Upper lobe of left lung (tissue), 6 donors: ENCODE measurements at regions not wholly inside any gene's neighbourhood (a gene's known extent, or its start where the extent isn't known, plus 50 kb on each side); places are given as distances from the start of the nearest gene placed in this dataset.
"Not testable (repeated sequence)": the region's sequence is repeated elsewhere in the genome, so short reads cannot be mapped to it uniquely, and the experiment has no call there.

Source experiments
- ATAC-seq, 2 donors: fragments of 200-7000 bp; cut with Tn5 transposase; one replicate each; pipeline ENCODE4 v1.9.1; 2022; ENCODE audit warnings: mild to moderate bottlenecking in 2 of 2, moderate library complexity in 2 of 2; ENCODE audit not compliant: low FRiP score in 2 of 2
- DNase-seq, 2 donors: peaks; one replicate each; pipeline ENCODE4 v3.0.0-alpha.2; 2019 to 2020
- H3K27ac ChIP-seq, 4 donors: fragments of 200-600 bp; sonication (generic); one replicate each; pipeline ENCODE4 v1.5.1; 2016 to 2019
- H3K27me3 ChIP-seq, 4 donors: fragments of 200-600 bp; sonication (generic); one replicate each; pipeline ENCODE4 v1.5.1; 2017 to 2019
- H3K36me3 ChIP-seq, 4 donors: fragments of 200-600 bp; sonication (generic); one replicate each; pipeline ENCODE4 v1.5.1; 2016 to 2019
- H3K4me1 ChIP-seq, 4 donors: fragments of 200-600 bp; sonication (generic); one replicate each; pipeline ENCODE4 v1.5.1; 2018 to 2019
- H3K4me3 ChIP-seq, 4 donors: fragments of 200-600 bp; sonication (generic); one replicate each; pipeline ENCODE4 v1.5.1; 2017 to 2019; ENCODE audit warnings: mild to moderate bottlenecking in 2 of 4, moderate library complexity in 1 of 4
- H3K9me3 ChIP-seq, 4 donors: fragments of 200-600 bp; sonication (generic); one replicate each; pipeline ENCODE4 v1.5.1; 2018 to 2019
- EP300 ChIP-seq, 4 donors: sonication (generic); formaldehyde crosslinking; IDR thresholded peaks; one replicate each; pipeline ENCODE4 v1.5.1; 2017; ENCODE audit warnings: antibody characterized with exemption in 4 of 4, control low read depth in 2 of 4
- POLR2A ChIP-seq, 4 donors: fragments of 450-650 bp; IDR thresholded peaks; one replicate each; pipeline ENCODE4 v1.5.1; 2016 to 2017; ENCODE audit warnings: antibody characterized with exemption in 4 of 4, mild to moderate bottlenecking in 2 of 4
- POLR2AphosphoS5 ChIP-seq, 2 donors: sonication (generic); formaldehyde crosslinking; IDR thresholded peaks; one replicate each; pipeline ENCODE4 v1.5.1; 2017; ENCODE audit warnings: antibody characterized with exemption in 2 of 2
- WGBS, 2 donors: methylation state at CpG; one replicate each; pipeline ENCODE4 v1.1.5; 2017 to 2018; 5-methylcytosine and 5-hydroxymethylcytosine counted together
- TF ChIP-seq, protein P1 (sequence below), 6 experiments: fragments of 450-650 bp in 4 of 6; fragments of 200-600 bp in 2 of 6; sonication (generic) in 2 of 6; IDR thresholded peaks; one replicate each; pipeline ENCODE4 v1.5.1; 2016 to 2019; ENCODE audit warnings: antibody characterized with exemption in 6 of 6
- donor health status: DM: no; HTN: no; CAD: no; lungs with moderate emphysema.
- donor health status: DM: no; HTN: yes; CAD: no; lungs with severe emphysema.

DNA sequence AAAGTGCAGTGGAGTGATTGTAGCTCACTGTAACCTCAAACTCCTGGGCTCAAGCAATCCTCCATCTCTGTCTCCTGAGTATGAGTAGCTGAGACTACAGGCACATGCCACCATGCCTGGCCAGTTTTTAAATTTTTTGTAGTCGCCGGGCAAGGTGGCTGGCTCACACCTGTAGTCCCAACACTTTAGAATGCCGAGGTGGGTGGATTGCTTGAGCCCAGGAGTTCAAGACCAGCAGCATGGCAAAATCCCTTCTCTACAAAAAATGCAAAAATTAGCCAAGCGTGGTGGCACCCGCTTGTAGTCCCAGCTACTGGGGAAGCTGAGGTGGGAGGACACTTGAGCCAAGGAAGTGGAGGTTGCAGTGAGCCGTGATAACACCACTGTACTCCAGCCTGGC is 219.5 kb downstream of the KLHL28 start:
- TF ChIP-seq POLR2A (IDR thresholded peaks at IDR 0.05) (no peak), POLR2AphosphoS5 (IDR thresholded peaks at IDR 0.05) (no peak), EP300 (IDR thresholded peaks at IDR 0.05) (no peak)
- TF ChIP-seq, protein P1, sequence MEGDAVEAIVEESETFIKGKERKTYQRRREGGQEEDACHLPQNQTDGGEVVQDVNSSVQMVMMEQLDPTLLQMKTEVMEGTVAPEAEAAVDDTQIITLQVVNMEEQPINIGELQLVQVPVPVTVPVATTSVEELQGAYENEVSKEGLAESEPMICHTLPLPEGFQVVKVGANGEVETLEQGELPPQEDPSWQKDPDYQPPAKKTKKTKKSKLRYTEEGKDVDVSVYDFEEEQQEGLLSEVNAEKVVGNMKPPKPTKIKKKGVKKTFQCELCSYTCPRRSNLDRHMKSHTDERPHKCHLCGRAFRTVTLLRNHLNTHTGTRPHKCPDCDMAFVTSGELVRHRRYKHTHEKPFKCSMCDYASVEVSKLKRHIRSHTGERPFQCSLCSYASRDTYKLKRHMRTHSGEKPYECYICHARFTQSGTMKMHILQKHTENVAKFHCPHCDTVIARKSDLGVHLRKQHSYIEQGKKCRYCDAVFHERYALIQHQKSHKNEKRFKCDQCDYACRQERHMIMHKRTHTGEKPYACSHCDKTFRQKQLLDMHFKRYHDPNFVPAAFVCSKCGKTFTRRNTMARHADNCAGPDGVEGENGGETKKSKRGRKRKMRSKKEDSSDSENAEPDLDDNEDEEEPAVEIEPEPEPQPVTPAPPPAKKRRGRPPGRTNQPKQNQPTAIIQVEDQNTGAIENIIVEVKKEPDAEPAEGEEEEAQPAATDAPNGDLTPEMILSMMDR (IDR thresholded peaks at IDR 0.05), result no peak
- Histone ChIP-seq H3K4me1 (no peaks in the 10 kb centered on the region), H3K9me3 (no peaks in the 10 kb centered on the region), H3K36me3 (no peaks in the 10 kb centered on the region), H3K27ac (no peak overlapping the region), H3K4me3 (no peak overlapping the region), H3K27me3 (no peaks in the 10 kb centered on the region)
- WGBS, 2 donors, result 88 to 91% methylated on average over 6 of the region's 6 CpGs
- no peak for DNase-seq
- ATAC-seq, result no peak

DNA sequence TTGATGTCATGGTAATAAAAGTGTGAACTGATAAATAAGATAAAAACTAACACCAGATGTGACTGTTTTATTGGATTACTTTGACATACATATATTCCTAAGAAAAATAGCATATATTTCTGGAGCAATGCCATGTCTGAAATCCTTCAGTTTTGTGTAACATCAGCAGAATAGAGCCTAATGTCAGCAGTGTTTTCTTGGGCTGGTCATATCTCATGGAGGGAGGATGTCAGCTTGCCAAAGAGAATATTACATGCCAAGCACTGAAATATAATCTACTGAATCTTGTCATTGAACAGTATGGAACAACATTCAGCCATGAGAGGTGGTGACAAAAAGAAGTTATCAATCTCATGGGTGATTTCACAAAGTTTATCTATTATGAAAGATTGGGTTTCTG is 220.3 kb downstream of the KLHL28 start:
- no peaks in the 10 kb centered on the region for H3K9me3 ChIP-seq
- ATAC-seq, result no peak
- no peak for DNase-seq
- H3K4me3 ChIP-seq, result no peak overlapping the region
- H3K36me3 ChIP-seq, result no peaks in the 10 kb centered on the region
- no peak overlapping the region for H3K27ac ChIP-seq
- no peaks in the 10 kb centered on the region for H3K4me1 ChIP-seq
- H3K27me3 ChIP-seq, result no peaks in the 10 kb centered on the region
- no peak for TF ChIP-seq EP300 (IDR thresholded peaks at IDR 0.05)
- no peak for TF ChIP-seq POLR2AphosphoS5 (IDR thresholded peaks at IDR 0.05)
- no peak for TF ChIP-seq POLR2A (IDR thresholded peaks at IDR 0.05)
- TF ChIP-seq, protein P1 (IDR thresholded peaks at IDR 0.05), result no peak

DNA sequence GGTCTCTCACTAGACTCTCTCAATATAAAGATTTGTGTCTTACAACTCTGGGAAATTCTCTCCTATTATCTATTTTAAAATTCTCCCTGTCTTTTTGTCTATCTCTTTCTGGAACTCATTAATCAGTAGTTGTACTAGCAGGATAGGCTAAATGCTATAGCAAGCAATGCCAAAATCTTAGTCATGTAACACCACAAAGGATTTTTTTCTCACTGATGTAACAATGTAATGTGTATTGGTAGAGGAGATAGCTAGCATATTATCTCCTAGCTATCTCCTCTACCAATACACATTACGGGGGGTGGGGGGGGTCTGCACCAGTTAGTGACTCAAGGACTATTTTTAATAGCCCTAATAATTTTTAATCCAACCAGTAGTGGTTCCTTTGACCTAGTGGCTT is 225.4 kb downstream of the KLHL28 start:
- Histone ChIP-seq H3K9me3 (no peaks in the 10 kb centered on the region), H3K27me3 (no peaks in the 10 kb centered on the region), H3K36me3 (no peaks in the 10 kb centered on the region), H3K27ac (no peak overlapping the region), H3K4me1 (no peaks in the 10 kb centered on the region), H3K4me3 (no peak overlapping the region)
- WGBS, 2 donors, result 90 to 94% methylated on average over 1 of the region's 1 CpG
- no peak for ATAC-seq
- TF ChIP-seq, protein P1 (IDR thresholded peaks at IDR 0.05), result no peak
- TF ChIP-seq POLR2AphosphoS5 (IDR thresholded peaks at IDR 0.05), result no peak
- TF ChIP-seq POLR2A (IDR thresholded peaks at IDR 0.05), result no peak
- no peak for TF ChIP-seq EP300 (IDR thresholded peaks at IDR 0.05)
- no peak for DNase-seq

DNA sequence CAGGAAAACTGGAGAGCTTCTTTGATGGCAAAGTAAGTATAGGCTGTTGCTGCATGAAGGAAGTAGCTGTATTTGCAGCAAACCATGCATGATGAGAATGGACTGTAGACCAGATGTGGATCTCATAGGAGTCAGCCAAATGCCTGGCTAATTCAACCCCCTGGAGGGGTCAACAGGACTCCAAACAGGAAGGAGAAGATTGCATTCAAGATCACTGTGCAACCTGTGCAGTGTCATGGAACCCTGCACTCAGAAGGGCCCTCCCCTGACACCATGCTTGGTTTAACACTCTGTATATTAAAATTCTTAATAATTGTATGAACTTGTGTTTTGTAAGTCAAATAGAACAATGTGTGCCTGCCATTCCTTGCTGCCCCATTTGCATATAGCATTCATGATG is 225.1 kb upstream of the FSCB start:
- Histone ChIP-seq H3K4me1 (no peaks in the 10 kb centered on the region), H3K27me3 (no peaks in the 10 kb centered on the region), H3K36me3 (no peaks in the 10 kb centered on the region), H3K27ac (no peak overlapping the region), H3K4me3 (no peak overlapping the region), H3K9me3 (no peaks in the 10 kb centered on the region)
- DNase-seq (no peak), ATAC-seq (no peak)
- no peak for TF ChIP-seq POLR2AphosphoS5 (IDR thresholded peaks at IDR 0.05)
- TF ChIP-seq POLR2A (IDR thresholded peaks at IDR 0.05), result no peak
- TF ChIP-seq EP300 (IDR thresholded peaks at IDR 0.05), result no peak
- TF ChIP-seq, protein P1 (IDR thresholded peaks at IDR 0.05), result no peak

- Histone ChIP-seq H3K9me3 (no peaks in the 10 kb centered on the region), H3K27me3 (no peaks in the 10 kb centered on the region), H3K4me1 (no peaks in the 10 kb centered on the region), H3K27ac (no peak overlapping the region), H3K4me3 (no peak overlapping the region), H3K36me3 (no peaks in the 10 kb centered on the region)
- WGBS, 2 donors, result 72 to 77% methylated on average over 3 of the region's 3 CpGs
- DNase-seq (no peak), ATAC-seq (no peak)
- TF ChIP-seq, protein P1 (IDR thresholded peaks at IDR 0.05), result no peak
- TF ChIP-seq POLR2AphosphoS5 (IDR thresholded peaks at IDR 0.05), result no peak
Measured at GRCh38 chr14:44730860-44731259, 223.8 kb upstream of the FSCB start.

DNA sequence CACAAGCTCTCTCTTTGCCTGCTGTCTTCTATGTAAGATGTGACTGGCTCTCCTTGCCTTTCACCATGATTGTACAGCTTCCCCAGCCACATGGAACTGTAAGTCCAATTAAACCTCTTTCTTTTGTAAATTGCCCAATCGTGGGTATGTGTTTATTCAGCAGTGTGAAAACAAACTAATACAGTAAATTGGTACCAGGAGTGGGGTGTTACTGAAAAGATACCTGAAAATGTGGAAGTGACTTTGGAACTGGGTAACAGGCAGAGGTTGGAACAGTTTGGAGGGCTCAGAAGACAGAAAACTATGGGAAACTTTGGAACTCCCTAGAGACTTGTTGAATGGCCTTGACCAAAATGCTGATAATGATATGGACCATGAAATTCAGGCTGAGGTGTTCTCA is 214.3 kb upstream of the FSCB start:
- DNase-seq, H3K27ac ChIP-seq, H3K36me3 ChIP-seq, H3K27me3 ChIP-seq, H3K4me1 ChIP-seq, ATAC-seq, H3K4me3 ChIP-seq: not testable (repeated sequence)
- H3K9me3 ChIP-seq, result peaks cover 0 to 22% (median 18%) of the 10 kb centered on the region in 4 donors
- WGBS, 2 donors, result 33 to 58% methylated on average over 1 of the region's 1 CpG
